ENCODE measurements at regions not wholly inside any gene's neighbourhood (a gene's known extent, or its start where the extent isn't known, plus 50 kb on each side); places are given as distances from the start of the nearest gene placed in this dataset.

DNA sequence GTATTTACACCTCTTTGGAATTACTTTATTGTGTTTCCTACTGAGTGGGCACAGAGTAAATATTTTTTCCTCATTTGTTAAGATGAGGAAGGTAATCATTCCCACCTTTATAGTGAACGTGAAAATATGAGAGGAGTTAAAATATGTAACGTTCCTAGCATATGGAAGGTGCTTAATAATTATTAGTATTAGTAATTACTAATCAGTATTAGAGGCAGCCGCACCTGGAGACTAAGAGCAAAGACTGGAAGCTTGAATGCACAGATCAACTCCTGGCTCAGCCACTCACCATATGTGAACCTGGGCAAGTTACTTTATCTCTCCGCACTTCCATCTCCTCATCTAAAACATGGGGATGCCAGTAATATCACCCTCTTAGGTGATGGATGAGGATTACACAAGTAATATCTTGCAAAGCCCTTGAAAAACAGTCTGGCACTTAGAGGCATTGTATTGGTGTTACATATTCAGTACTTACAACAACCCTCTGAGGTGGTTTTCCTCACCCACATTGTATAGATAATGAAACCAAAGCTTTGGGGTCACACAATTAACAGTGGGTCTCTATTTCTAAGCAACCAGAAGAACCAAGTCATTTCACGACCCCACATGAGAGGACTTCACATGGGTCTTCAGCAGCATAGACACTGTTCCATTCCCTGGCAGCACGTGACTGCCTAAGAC is 100.3 kb upstream of the KCTD1 start:
- no peak for ATAC-seq
- Histone ChIP-seq H3K9me3 (no peaks in the 10 kb centered on the region), H3K27me3 (no peaks in the 10 kb centered on the region), H3K4me1 (no peaks in the 10 kb centered on the region), H3K27ac (no peak overlapping the region), H3K36me3 (no peaks in the 10 kb centered on the region), H3K4me3 (no peak overlapping the region)
- TF ChIP-seq, protein P1, sequence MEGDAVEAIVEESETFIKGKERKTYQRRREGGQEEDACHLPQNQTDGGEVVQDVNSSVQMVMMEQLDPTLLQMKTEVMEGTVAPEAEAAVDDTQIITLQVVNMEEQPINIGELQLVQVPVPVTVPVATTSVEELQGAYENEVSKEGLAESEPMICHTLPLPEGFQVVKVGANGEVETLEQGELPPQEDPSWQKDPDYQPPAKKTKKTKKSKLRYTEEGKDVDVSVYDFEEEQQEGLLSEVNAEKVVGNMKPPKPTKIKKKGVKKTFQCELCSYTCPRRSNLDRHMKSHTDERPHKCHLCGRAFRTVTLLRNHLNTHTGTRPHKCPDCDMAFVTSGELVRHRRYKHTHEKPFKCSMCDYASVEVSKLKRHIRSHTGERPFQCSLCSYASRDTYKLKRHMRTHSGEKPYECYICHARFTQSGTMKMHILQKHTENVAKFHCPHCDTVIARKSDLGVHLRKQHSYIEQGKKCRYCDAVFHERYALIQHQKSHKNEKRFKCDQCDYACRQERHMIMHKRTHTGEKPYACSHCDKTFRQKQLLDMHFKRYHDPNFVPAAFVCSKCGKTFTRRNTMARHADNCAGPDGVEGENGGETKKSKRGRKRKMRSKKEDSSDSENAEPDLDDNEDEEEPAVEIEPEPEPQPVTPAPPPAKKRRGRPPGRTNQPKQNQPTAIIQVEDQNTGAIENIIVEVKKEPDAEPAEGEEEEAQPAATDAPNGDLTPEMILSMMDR (IDR thresholded peaks at IDR 0.05), result no peak
- no peak for DNase-seq
- intact Hi-C loops (cut with DNase I), result no loop called here

- DNase-seq (no peak), ATAC-seq (no peak)
- no peaks in the 10 kb centered on the region for H3K9me3 ChIP-seq
- H3K4me1 ChIP-seq, result no peaks in the 10 kb centered on the region
- H3K36me3 ChIP-seq, result no peaks in the 10 kb centered on the region
- no peak overlapping the region for H3K4me3 ChIP-seq
- no peaks in the 10 kb centered on the region for H3K27me3 ChIP-seq
- TF ChIP-seq, protein P1 (IDR thresholded peaks at IDR 0.05), result no peak
- intact Hi-C loops (cut with DNase I), result no loop called here
- no peak overlapping the region for H3K27ac ChIP-seq
These were observed 98.5 kb upstream of the KCTD1 start for GRCh38 chr18:26646901-26647300.

- TF ChIP-seq, protein P1 (IDR thresholded peaks at IDR 0.05), result no peak
- no peak overlapping the region for H3K27ac ChIP-seq
- no peaks in the 10 kb centered on the region for H3K4me1 ChIP-seq
- no peaks in the 10 kb centered on the region for H3K9me3 ChIP-seq
- H3K27me3 ChIP-seq, result no peaks in the 10 kb centered on the region
- H3K4me3 ChIP-seq, result no peak overlapping the region
- no peak for DNase-seq
- H3K36me3 ChIP-seq, result no peaks in the 10 kb centered on the region
- intact Hi-C loops (cut with DNase I), result no loop called here
- peak; percentile 56 for ATAC-seq
These were observed 94.3 kb upstream of the KCTD1 start for GRCh38 chr18:26642440-26643348.

- intact Hi-C loops (cut with DNase I), result no loop called here
- TF ChIP-seq, protein P1 (IDR thresholded peaks at IDR 0.05), result no peak
- H3K27ac ChIP-seq, result no peak overlapping the region
- H3K4me3 ChIP-seq, result no peak overlapping the region
- no peaks in the 10 kb centered on the region for H3K36me3 ChIP-seq
- DNase-seq, result no peak
- ATAC-seq, result peak; percentile 45
- H3K27me3 ChIP-seq, result no peaks in the 10 kb centered on the region
- H3K4me1 ChIP-seq, result no peaks in the 10 kb centered on the region
- H3K9me3 ChIP-seq, result no peaks in the 10 kb centered on the region
These were observed 92.2 kb upstream of the KCTD1 start for GRCh38 chr18:26640541-26640940.

DNA sequence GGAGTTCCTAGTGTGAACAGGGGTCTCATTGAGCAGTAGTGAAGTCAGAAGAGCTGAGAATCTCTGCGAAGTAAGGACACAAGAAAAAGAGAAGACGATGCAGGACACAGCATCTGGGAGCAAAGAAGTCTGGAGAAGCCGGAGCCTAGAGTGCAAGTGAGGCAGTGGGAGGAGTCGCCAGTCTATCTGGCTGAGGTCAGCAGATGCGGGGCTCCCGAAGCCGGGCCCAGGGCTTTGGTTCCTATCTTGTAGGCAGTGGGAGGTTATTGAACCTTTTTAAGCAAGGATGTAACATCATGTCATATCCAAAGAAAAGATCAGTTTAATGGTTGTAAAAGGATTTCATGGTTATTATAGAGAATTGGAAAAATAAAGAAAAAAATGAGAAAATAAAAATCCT is 90.8 kb upstream of the KCTD1 start:
- Histone ChIP-seq H3K36me3 (no peaks in the 10 kb centered on the region), H3K4me1 (no peaks in the 10 kb centered on the region), H3K9me3 (no peaks in the 10 kb centered on the region), H3K27ac (no peak overlapping the region), H3K4me3 (no peak overlapping the region), H3K27me3 (no peaks in the 10 kb centered on the region)
- intact Hi-C loops (cut with DNase I), result no loop called here
- TF ChIP-seq, protein P1 (IDR thresholded peaks at IDR 0.05), result no peak
- DNase-seq, result no peak
- ATAC-seq, result no peak

All from upper lobe of right lung (tissue), 1 donor.